Omental fat pad (tissue), 3 donors: ENCODE measurements at regions not wholly inside any gene's neighbourhood (a gene's known extent, or its start where the extent isn't known, plus 50 kb on each side); places are given as distances from the start of the nearest gene placed in this dataset.

Experiments used
- ATAC-seq: fragments of 150-250 bp; one replicate; pipeline ENCODE4 v1.9.1; 2016; ENCODE audit warnings: mild to moderate bottlenecking, moderate library complexity; ENCODE audit not compliant: low FRiP score
- DNase-seq: peaks from one replicate; pipeline ENCODE4 v3.0.0-alpha.2; 2019; ENCODE audit warnings: low spot score
- CTCF ChIP-seq, 3 donors: fragments of 450-650 bp; IDR thresholded peaks; one replicate each; pipeline ENCODE4 v1.5.1; 2016 to 2017; ENCODE audit warnings: antibody characterized with exemption in 3 of 3, mild to moderate bottlenecking in 3 of 3, moderate library complexity in 2 of 3

- DNase-seq (no peak), ATAC-seq (no peak)
- TF ChIP-seq CTCF (IDR thresholded peaks at IDR 0.05): no peak
Measured at GRCh38 chr7:53800746-53801145, 741.4 kb upstream of the VSTM2A start.

- no peak for ATAC-seq
- TF ChIP-seq CTCF (IDR thresholded peaks at IDR 0.05): no peak
- no peak for DNase-seq
Measured at GRCh38 chr7:53806119-53806518, 736.1 kb upstream of the VSTM2A start.

- DNase-seq (no peak), ATAC-seq (no peak)
Measured at GRCh38 chr7:53811555-53812079, 730.6 kb upstream of the VSTM2A start.

GRCh38 chr7:53812135-53812534, 730.0 kb upstream of the VSTM2A start:
- ATAC-seq (no peak), DNase-seq (no peak)
- no peak for TF ChIP-seq CTCF (IDR thresholded peaks at IDR 0.05)

More at GRCh38 chr7:53811555-53812079, 730.6 kb upstream of the VSTM2A start:
- TF ChIP-seq CTCF (IDR thresholded peaks at IDR 0.05): no peak

GRCh38 chr7:53835301-53835700, 706.9 kb upstream of the VSTM2A start:
- no peak for DNase-seq
- no peak for ATAC-seq
- no peak for TF ChIP-seq CTCF (IDR thresholded peaks at IDR 0.05)

- DNase-seq (no peak), ATAC-seq (no peak)
- TF ChIP-seq CTCF (IDR thresholded peaks at IDR 0.05): no peak
Measured at GRCh38 chr7:53877688-53878087, 664.5 kb upstream of the VSTM2A start.

- no peak for TF ChIP-seq CTCF (IDR thresholded peaks at IDR 0.05)
- ATAC-seq: no peak
- DNase-seq: no peak
Measured at GRCh38 chr7:53900856-53901528, 641.2 kb upstream of the VSTM2A start.
